NB4 (cell line): ENCODE measurements at regions not wholly inside any gene's neighbourhood (a gene's known extent, or its start where the extent isn't known, plus 50 kb on each side); places are given as distances from the start of the nearest gene placed in this dataset.

Experiments used
- MAX ChIP-seq: IDR thresholded peaks from 2 replicates; pipeline ENCODE4 v1.6.1; 2011; ENCODE audit warnings: low read depth, low read length
- MYC ChIP-seq: IDR thresholded peaks from 2 replicates; pipeline ENCODE4 v1.6.1; 2011; ENCODE audit warnings: low read depth, low read length
- POLR2A ChIP-seq: IDR thresholded peaks from 2 replicates; pipeline ENCODE4 v1.6.1; 2011; ENCODE audit warnings: mild to moderate bottlenecking; ENCODE audit not compliant: insufficient read length; ENCODE audit errors: extremely low read depth
- TF ChIP-seq, protein P1 (sequence below): IDR thresholded peaks from one replicate; pipeline ENCODE4 v1.5.1; 2012; ENCODE audit warnings: low read depth, low read length

DNA sequence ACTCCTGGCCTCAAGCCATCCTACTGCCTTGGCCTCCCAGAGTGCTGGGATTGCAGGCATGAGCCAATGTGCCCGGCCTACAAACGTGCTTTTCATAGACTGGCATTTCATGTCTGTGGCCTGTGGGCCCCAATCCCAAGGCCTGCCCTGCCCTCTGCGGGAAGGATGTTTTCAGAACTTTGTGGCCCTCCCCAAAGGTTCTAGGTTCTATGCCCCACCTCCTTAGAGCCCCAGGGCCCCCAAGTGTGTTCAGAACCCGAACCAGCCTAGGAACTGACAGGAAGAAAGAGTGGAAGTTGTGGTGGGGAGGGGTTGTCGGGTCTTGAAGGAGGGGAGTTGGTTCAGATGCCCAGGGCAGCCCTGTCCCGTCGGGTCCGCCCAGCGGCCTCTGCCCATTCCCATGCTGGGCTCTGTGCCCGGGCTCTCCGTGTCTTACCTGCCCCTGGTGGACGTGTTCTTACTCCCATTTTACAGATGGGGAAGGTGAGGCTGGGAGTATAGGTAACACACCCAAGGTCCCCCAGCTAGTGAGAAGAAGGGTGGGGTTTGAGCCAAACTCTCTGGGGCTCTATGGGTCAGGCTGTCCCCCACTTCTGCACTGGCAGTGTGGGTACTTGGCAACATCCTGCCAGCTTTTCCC is 175.8 kb upstream of the IER5L start:
- TF ChIP-seq, protein P1, sequence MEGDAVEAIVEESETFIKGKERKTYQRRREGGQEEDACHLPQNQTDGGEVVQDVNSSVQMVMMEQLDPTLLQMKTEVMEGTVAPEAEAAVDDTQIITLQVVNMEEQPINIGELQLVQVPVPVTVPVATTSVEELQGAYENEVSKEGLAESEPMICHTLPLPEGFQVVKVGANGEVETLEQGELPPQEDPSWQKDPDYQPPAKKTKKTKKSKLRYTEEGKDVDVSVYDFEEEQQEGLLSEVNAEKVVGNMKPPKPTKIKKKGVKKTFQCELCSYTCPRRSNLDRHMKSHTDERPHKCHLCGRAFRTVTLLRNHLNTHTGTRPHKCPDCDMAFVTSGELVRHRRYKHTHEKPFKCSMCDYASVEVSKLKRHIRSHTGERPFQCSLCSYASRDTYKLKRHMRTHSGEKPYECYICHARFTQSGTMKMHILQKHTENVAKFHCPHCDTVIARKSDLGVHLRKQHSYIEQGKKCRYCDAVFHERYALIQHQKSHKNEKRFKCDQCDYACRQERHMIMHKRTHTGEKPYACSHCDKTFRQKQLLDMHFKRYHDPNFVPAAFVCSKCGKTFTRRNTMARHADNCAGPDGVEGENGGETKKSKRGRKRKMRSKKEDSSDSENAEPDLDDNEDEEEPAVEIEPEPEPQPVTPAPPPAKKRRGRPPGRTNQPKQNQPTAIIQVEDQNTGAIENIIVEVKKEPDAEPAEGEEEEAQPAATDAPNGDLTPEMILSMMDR, result no peak
- TF ChIP-seq POLR2A (no peak), MAX (no peak), MYC (no peak)
